IMR-90 (cell line): ENCODE measurements at regions not wholly inside any gene's neighbourhood (a gene's known extent, or its start where the extent isn't known, plus 50 kb on each side); places are given as distances from the start of the nearest gene placed in this dataset.

ENCODE experiments used
- ATAC-seq: fragments of 200-7000 bp; cut with Tn5 transposase; 2 replicates; pipeline ENCODE4 v1.9.1; 2020; ENCODE audit warnings: low read depth, mild to moderate bottlenecking, moderate library complexity
- BruUV-seq: library from RNA; stranded (reverse); fragments of 400-500 nt; replicated peaks from 2 replicates; lab custom pipeline; 2021; lab: Mats Ljungman, UMichigan
- CTCF ChIA-PET: fragments of 300-600 bp; formaldehyde crosslinking; extraction: SDS; loops from one replicate; lab custom pipeline; 2021; ENCODE audit warnings: antibody characterized with exemption; lab: Yijun Ruan, JAX
- POLR2A ChIA-PET: fragments of 300-600 bp; sonication (Branson Sonifier 250); formaldehyde crosslinking; loops from one replicate; lab custom pipeline; 2022; ENCODE audit warnings: antibody characterized with exemption; ENCODE audit not compliant: unreplicated experiment; lab: Charles Lee
- DNase-seq: peaks from one replicate; pipeline ENCODE4 v3.0.0; 2013
- H2AFZ ChIP-seq: replicated peaks from 2 replicates; pipeline ENCODE3; 2013; ENCODE audit warnings: low read length, mild to moderate bottlenecking; ENCODE audit not compliant: poor library complexity
- H2AK5ac ChIP-seq: 2 replicates; pipeline ENCODE4 v1.6.1; 2013; ENCODE audit warnings: low read depth, low read length, inconsistent platforms
- H2AK9ac ChIP-seq: replicated peaks from 2 replicates; pipeline ENCODE3; 2013; ENCODE audit warnings: mild to moderate bottlenecking, low read depth, low read length, moderate library complexity; ENCODE audit not compliant: poor library complexity
- H2BK120ac ChIP-seq: 2 replicates; pipeline ENCODE4 v1.6.1; 2013; ENCODE audit warnings: low read depth, low read length, inconsistent platforms
- H2BK15ac ChIP-seq: 3 replicates; pipeline ENCODE4 v1.6.1; 2013; ENCODE audit warnings: low read depth, low read length, inconsistent platforms
- H2BK20ac ChIP-seq: 2 replicates; pipeline ENCODE4 v1.6.1; 2013; ENCODE audit warnings: low read depth, mild to moderate bottlenecking, inconsistent platforms, low read length, moderate library complexity
- H2BK5ac ChIP-seq: 2 replicates; pipeline ENCODE4 v1.6.1; 2013; ENCODE audit warnings: mild to moderate bottlenecking, low read depth, low read length, inconsistent platforms; ENCODE audit not compliant: poor library complexity, severe bottlenecking
- H3K14ac ChIP-seq: replicated peaks from 2 replicates; pipeline ENCODE4 v1.6.1; 2013; ENCODE audit warnings: low read depth, low read length, inconsistent platforms
- H3K18ac ChIP-seq: 2 replicates; pipeline ENCODE4 v1.6.1; 2013; ENCODE audit warnings: low read depth, low read length, control low read depth
- H3K23ac ChIP-seq: 2 replicates; pipeline ENCODE4 v1.6.1; 2013; ENCODE audit warnings: low read depth, low read length, inconsistent platforms
- H3K27ac ChIP-seq: 2 replicates; pipeline ENCODE4 v1.5.1; 2013; ENCODE audit warnings: mild to moderate bottlenecking, control low read depth, low read length; ENCODE audit not compliant: insufficient read depth
- H3K27me3 ChIP-seq: 2 replicates; pipeline ENCODE4 v1.6.1; 2013; ENCODE audit warnings: low read length; ENCODE audit not compliant: control insufficient read depth, insufficient read depth
- H3K36me3 ChIP-seq: 2 replicates; pipeline ENCODE4 v1.6.1; 2013; ENCODE audit warnings: low read length, mixed read lengths; ENCODE audit not compliant: control insufficient read depth, insufficient read depth
- H3K4ac ChIP-seq: 2 replicates; pipeline ENCODE4 v1.6.1; 2013; ENCODE audit warnings: low read depth, low read length, inconsistent platforms
- H3K4me1 ChIP-seq: 2 replicates; pipeline ENCODE4 v1.6.1; 2013; ENCODE audit warnings: low read length, mixed read lengths; ENCODE audit not compliant: control insufficient read depth, insufficient read depth
- H3K4me2 ChIP-seq: 2 replicates; pipeline ENCODE4 v1.6.1; 2013; ENCODE audit warnings: low read depth, mild to moderate bottlenecking, control low read depth, low read length, moderate library complexity
- H3K4me3 ChIP-seq: 2 replicates; pipeline ENCODE4 v1.5.1; 2013; ENCODE audit warnings: low read depth, mild to moderate bottlenecking, control low read depth, low read length, moderate library complexity; ENCODE audit not compliant: insufficient read depth
- H3K56ac ChIP-seq: 2 replicates; pipeline ENCODE4 v1.6.1; 2013; ENCODE audit warnings: low read length, inconsistent platforms; ENCODE audit not compliant: insufficient read depth; ENCODE audit errors: extremely low read depth
- H3K79me1 ChIP-seq, 2 experiments: 2 replicates each; pipeline ENCODE4 v1.6.1; 2013; ENCODE audit warnings: low read length in 2 of 2, inconsistent platforms in 1 of 2, low read depth in 1 of 2
- H3K9ac ChIP-seq: 2 replicates; pipeline ENCODE4 v1.6.1; 2013; ENCODE audit warnings: low read depth, low read length, control low read depth
- H3K9me1 ChIP-seq: 2 replicates; pipeline ENCODE4 v1.6.1; 2013; ENCODE audit warnings: low read length, inconsistent platforms; ENCODE audit not compliant: insufficient read depth
- H3K9me3 ChIP-seq: 2 replicates; pipeline ENCODE4 v1.6.1; 2013; ENCODE audit warnings: low read length; ENCODE audit not compliant: control insufficient read depth, insufficient read depth
- H4K20me1 ChIP-seq: 2 replicates; pipeline ENCODE4 v1.6.1; 2013; ENCODE audit warnings: low read length, inconsistent platforms; ENCODE audit not compliant: insufficient read depth
- H4K5ac ChIP-seq: 2 replicates; pipeline ENCODE4 v1.6.1; 2013; ENCODE audit warnings: mild to moderate bottlenecking, low read depth, low read length, control low read depth
- H4K8ac ChIP-seq, 2 experiments: 2 replicates each; pipeline ENCODE4 v1.6.1; 2013; ENCODE audit warnings: low read depth in 2 of 2, low read length in 2 of 2, control low read depth in 1 of 2, inconsistent platforms in 1 of 2
- H4K91ac ChIP-seq: 2 replicates; pipeline ENCODE4 v1.6.1; 2013; ENCODE audit warnings: low read depth, low read length, inconsistent platforms; ENCODE audit not compliant: insufficient read depth
- BHLHE40 ChIP-seq: fragments of 150-350 bp; IDR thresholded peaks from 2 replicates; pipeline ENCODE4 v1.6.1; 2016; ENCODE audit warnings: mild to moderate bottlenecking, low read depth, low read length
- FOS ChIP-seq: fragments of 150-350 bp; IDR thresholded peaks from 2 replicates; pipeline ENCODE4 v1.6.1; 2016; ENCODE audit warnings: low read depth, low read length
- NFE2L2 ChIP-seq: fragments of 150-350 bp; IDR thresholded peaks from 2 replicates; pipeline ENCODE4 v1.6.1; 2016; ENCODE audit warnings: low read depth, mild to moderate bottlenecking, low read length
- WGBS, 2 experiments: methylation state at CpG; one replicate each; pipeline versions ENCODE4 v1.1.5 to v1.1.7; 2013; ENCODE audit warnings: missing lambda C conversion rate in 2 of 2; ENCODE audit not compliant: insufficient read length in 1 of 2; ENCODE audit errors: extremely low coverage in 2 of 2; 5-methylcytosine and 5-hydroxymethylcytosine counted together
- dilution Hi-C: fragments of 300-500 bp; cut with HindIII; formaldehyde crosslinking; loops from one replicate; pipeline ENCODE4 v1.14.3; 2018; ENCODE audit warnings: low sequenced_read_pairs; ENCODE audit not compliant: unreplicated experiment
- in situ Hi-C: fragments of 300-500 bp; cut with MboI; formaldehyde crosslinking; loops from 3 replicates; pipeline ENCODE4 v1.14.3; 2019; ENCODE audit warnings: low sequenced_read_pairs, inconsistent platforms, mixed read lengths
- intact Hi-C: fragments of 100-400 bp; cut with micrococcal nuclease; formaldehyde crosslinking; loops from 2 replicates; pipeline ENCODE4 v1.10.0; 2022

- no peak overlapping the region for H4K5ac ChIP-seq
- H3K18ac ChIP-seq = peak overlapping the region; percentile 33
- intact Hi-C loops = no loop called here
- peak overlapping the region; percentile 75 for H3K4me2 ChIP-seq
- ChIA-PET CTCF (interaction anchor here (1.1 kb wide), 1 partner anchor 82 kb away, joined by 3 read pairs; no protein-coding TSS in a partner anchor), POLR2A (interaction anchor here (0.7 kb wide), 1 partner anchor 21 kb away, joined by 3 read pairs; no protein-coding TSS in a partner anchor)
- DNase-seq (peak; percentile 76), ATAC-seq (peak; percentile 80)
- peak overlapping the region; percentile 61 for H2BK5ac ChIP-seq
- peak overlapping the region; percentile 77 for H3K4ac ChIP-seq
- peaks cover 8% of the 10 kb centered on the region; the same call in 1 of the 2 replicates for H3K9me1 ChIP-seq
- no peaks in the 10 kb centered on the region for H4K20me1 ChIP-seq
- peak overlapping the region; percentile 40; the same call in 1 of the 2 replicates for H3K56ac ChIP-seq
- no peaks in the 10 kb centered on the region for H3K27me3 ChIP-seq
- no peaks in the 10 kb centered on the region for H3K36me3 ChIP-seq
- peak overlapping the region; percentile 26 for H4K91ac ChIP-seq
- H3K4me1 ChIP-seq = peaks cover 8% of the 10 kb centered on the region
- peak overlapping the region; percentile 45; the same call in 1 of the 3 replicates for H2BK15ac ChIP-seq
- H2AK9ac ChIP-seq = no peak overlapping the region
- H2BK20ac ChIP-seq = peak overlapping the region; percentile 94
- peak overlapping the region; percentile 5 to 68 for H4K8ac ChIP-seq
- peak overlapping the region; percentile 58 for H2BK120ac ChIP-seq
- TF ChIP-seq NFE2L2 (peak; percentile 42), BHLHE40 (no peak), FOS (0 out of 2 replicates have a peak, but pooled peaks have one; percentile 0)
- in situ Hi-C loops = no loop called here
- BruUV-seq = no TSS peak
- peak overlapping the region; percentile 29; the same call in 1 of the 2 replicates for H2AK5ac ChIP-seq
- H3K9me3 ChIP-seq = no peaks in the 10 kb centered on the region
- H3K27ac ChIP-seq = peak overlapping the region; percentile 54; the same call in 1 of the 2 replicates
- H3K23ac ChIP-seq = peak overlapping the region; percentile 50
- H3K79me1 ChIP-seq = no peaks in the 10 kb centered on the region
- H2AFZ ChIP-seq = peak overlapping the region; percentile 85
- no CpG with 5 or more reads among the region's 9 CpGs for WGBS, 2 experiments
- dilution Hi-C loops = no loop called here
- peak overlapping the region; percentile 45 for H3K14ac ChIP-seq
- H3K9ac ChIP-seq = peak overlapping the region; percentile 65
- peak overlapping the region; percentile 36 for H3K4me3 ChIP-seq
Observed at GRCh38 chr3:55147856-55148720, 220.2 kb upstream of the LRTM1 start.
